ENCODE measurements at regions not wholly inside any gene's neighbourhood (a gene's known extent, or its start where the extent isn't known, plus 50 kb on each side); places are given as distances from the start of the nearest gene placed in this dataset.

- TF ChIP-seq POLR2A (IDR thresholded peaks at IDR 0.05), result no peak
- no peak for TF ChIP-seq CTCF (IDR thresholded peaks at IDR 0.05)
- TF ChIP-seq POLR2AphosphoS5 (IDR thresholded peaks at IDR 0.05), result no peak
Measured at GRCh38 chr11:97548280-97548679, 1158.5 kb downstream of the JRKL start.

Data from sigmoid colon (tissue), 4 donors.